H7 (cell line): ENCODE measurements at regions not wholly inside any gene's neighbourhood (a gene's known extent, or its start where the extent isn't known, plus 50 kb on each side); places are given as distances from the start of the nearest gene placed in this dataset.
A peak's percentile ranks its signal among the peaks of the same experiment; 100 is the strongest.
"Not testable (repeated sequence)": the region's sequence is repeated elsewhere in the genome, so short reads cannot be mapped to it uniquely, and the experiment has no call there.

Source experiments
- DNase-seq: peaks from one replicate; pipeline ENCODE4 v3.0.0; 2012
- H3K27me3 ChIP-seq: 2 replicates; pipeline ENCODE4 v1.6.0; 2011; ENCODE audit warnings: mild to moderate bottlenecking, low read length; ENCODE audit not compliant: control insufficient read depth, insufficient read depth
- H3K36me3 ChIP-seq: replicated peaks from 2 replicates; pipeline ENCODE4 v1.5.1; 2011; ENCODE audit warnings: low read length; ENCODE audit not compliant: control insufficient read depth, insufficient read depth
- H3K4me3 ChIP-seq: 2 replicates; pipeline ENCODE4 v1.5.1; 2011; ENCODE audit warnings: low read depth, mild to moderate bottlenecking, control low read depth, low read length, moderate library complexity; ENCODE audit not compliant: insufficient read depth

GRCh38 chr11:114787126-114787525 is 108.8 kb downstream of the NXPE2 start:
- no peaks in the 10 kb centered on the region; the same call in 1 of the 2 replicates for H3K27me3 ChIP-seq
- H3K4me3 ChIP-seq = no peak overlapping the region
- no peaks in the 10 kb centered on the region for H3K36me3 ChIP-seq
- DNase-seq = no peak

- H3K27me3 ChIP-seq = no peaks in the 10 kb centered on the region; the same call in 1 of the 2 replicates
- H3K4me3 ChIP-seq = no peak overlapping the region
- no peak for DNase-seq
- no peaks in the 10 kb centered on the region for H3K36me3 ChIP-seq
These were observed 112.6 kb downstream of the NXPE2 start for GRCh38 chr11:114790910-114791309.

- H3K27me3 ChIP-seq = no peaks in the 10 kb centered on the region; the same call in 1 of the 2 replicates
- DNase-seq = no peak
- no peak overlapping the region for H3K4me3 ChIP-seq
- H3K36me3 ChIP-seq = no peaks in the 10 kb centered on the region
These were observed 115.8 kb downstream of the NXPE2 start for GRCh38 chr11:114794048-114794684.

GRCh38 chr11:114796954-114797721 is 118.8 kb downstream of the NXPE2 start:
- H3K36me3 ChIP-seq = no peaks in the 10 kb centered on the region
- H3K4me3 ChIP-seq = no peak overlapping the region
- no peaks in the 10 kb centered on the region; the same call in 1 of the 2 replicates for H3K27me3 ChIP-seq
- no peak for DNase-seq

GRCh38 chr11:114799476-114799875 is 121.1 kb downstream of the NXPE2 start:
- Histone ChIP-seq H3K36me3 (no peaks in the 10 kb centered on the region), H3K27me3 (no peaks in the 10 kb centered on the region), H3K4me3 (no peak overlapping the region)
- peak; percentile 59 for DNase-seq

GRCh38 chr11:114801773-114802172 is 123.4 kb downstream of the NXPE2 start:
- Histone ChIP-seq H3K27me3 (no peaks in the 10 kb centered on the region), H3K36me3 (no peaks in the 10 kb centered on the region)

GRCh38 chr11:114802878-114803277 is 124.6 kb downstream of the NXPE2 start:
- no peak for DNase-seq
- Histone ChIP-seq H3K27me3 (no peaks in the 10 kb centered on the region), H3K36me3 (no peaks in the 10 kb centered on the region), H3K4me3 (no peak overlapping the region)

More at GRCh38 chr11:114801773-114802172, 123.4 kb downstream of the NXPE2 start:
- H3K4me3 ChIP-seq = no peak overlapping the region
- no peak for DNase-seq

GRCh38 chr11:114805431-114805830 is 127.1 kb downstream of the NXPE2 start:
- H3K27me3 ChIP-seq, DNase-seq, H3K4me3 ChIP-seq, H3K36me3 ChIP-seq: not testable (repeated sequence)

GRCh38 chr11:114811971-114812370 is 133.6 kb downstream of the NXPE2 start:
- no peak for DNase-seq
- H3K4me3 ChIP-seq = no peak overlapping the region
- H3K27me3 ChIP-seq = no peaks in the 10 kb centered on the region; the same call in 1 of the 2 replicates
- H3K36me3 ChIP-seq = no peaks in the 10 kb centered on the region

GRCh38 chr11:114812733-114813132 is 134.4 kb downstream of the NXPE2 start:
- no peak for DNase-seq
- no peaks in the 10 kb centered on the region for H3K36me3 ChIP-seq
- H3K4me3 ChIP-seq = no peak overlapping the region
- no peaks in the 10 kb centered on the region; the same call in 1 of the 2 replicates for H3K27me3 ChIP-seq

- H3K4me3 ChIP-seq = no peak overlapping the region
- no peak for DNase-seq
- H3K36me3 ChIP-seq = no peaks in the 10 kb centered on the region
- no peaks in the 10 kb centered on the region; the same call in 1 of the 2 replicates for H3K27me3 ChIP-seq
These were observed 134.9 kb downstream of the NXPE2 start for GRCh38 chr11:114813189-114813718.

- no peak for DNase-seq
- Histone ChIP-seq H3K36me3 (no peaks in the 10 kb centered on the region), H3K27me3 (no peaks in the 10 kb centered on the region; the same call in 1 of the 2 replicates), H3K4me3 (no peak overlapping the region)
These were observed 136.8 kb downstream of the NXPE2 start for GRCh38 chr11:114815176-114815575.

- DNase-seq = no peak
- Histone ChIP-seq H3K36me3 (no peaks in the 10 kb centered on the region), H3K4me3 (no peak overlapping the region), H3K27me3 (no peaks in the 10 kb centered on the region; the same call in 1 of the 2 replicates)
These were observed 137.4 kb downstream of the NXPE2 start for GRCh38 chr11:114815761-114816160.

- Histone ChIP-seq H3K4me3 (no peak overlapping the region), H3K27me3 (no peaks in the 10 kb centered on the region; the same call in 1 of the 2 replicates), H3K36me3 (no peaks in the 10 kb centered on the region)
- no peak for DNase-seq
These were observed 138.5 kb downstream of the NXPE2 start for GRCh38 chr11:114816791-114817190.

GRCh38 chr11:114818382-114818781 is 140.1 kb downstream of the NXPE2 start:
- H3K36me3 ChIP-seq = no peaks in the 10 kb centered on the region
- no peaks in the 10 kb centered on the region; the same call in 1 of the 2 replicates for H3K27me3 ChIP-seq
- H3K4me3 ChIP-seq = no peak overlapping the region
- DNase-seq = no peak
